Erythroblast (primary cell): ENCODE measurements at regions not wholly inside any gene's neighbourhood (a gene's known extent, or its start where the extent isn't known, plus 50 kb on each side); places are given as distances from the start of the nearest gene placed in this dataset.

Experiments used
- GATA1 ChIP-seq: IDR thresholded peaks from 2 replicates; pipeline ENCODE4 v1.6.1; 2011; ENCODE audit warnings: low read depth, mild to moderate bottlenecking, control low read depth, low read length, moderate library complexity
- POLR2A ChIP-seq: IDR thresholded peaks from 2 replicates; pipeline ENCODE4 v1.6.1; 2011; ENCODE audit warnings: mild to moderate bottlenecking, low read length

DNA sequence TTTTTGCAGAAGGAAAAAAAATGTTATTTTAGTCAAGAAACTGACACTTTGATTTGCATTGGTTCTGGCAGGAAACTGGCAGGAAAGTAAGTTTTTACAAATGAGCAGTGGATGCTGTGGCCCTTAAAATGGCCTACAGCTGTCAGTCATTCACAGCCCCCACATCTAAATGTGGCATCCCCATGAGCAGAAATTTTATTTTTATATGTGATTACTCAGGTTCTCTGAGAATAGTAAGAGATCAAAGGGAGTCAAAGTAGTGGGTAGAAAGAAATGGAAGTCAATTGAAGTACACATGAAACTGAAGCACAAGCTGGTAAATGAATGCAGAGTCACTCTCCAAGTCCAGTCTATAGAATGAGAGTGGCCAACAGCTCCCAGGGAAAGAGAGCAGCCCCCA is 80.3 kb downstream of the ENC1 start:
- TF ChIP-seq POLR2A (no peak), GATA1 (no peak)
